Endothelial cell of umbilical vein (primary cell): ENCODE measurements at regions not wholly inside any gene's neighbourhood (a gene's known extent, or its start where the extent isn't known, plus 50 kb on each side); places are given as distances from the start of the nearest gene placed in this dataset.

Source experiments
- BruUV-seq: library from RNA; stranded (reverse); fragments of 400-500 nt; replicated peaks from 2 replicates; lab custom pipeline; 2021; lab: Mats Ljungman, UMichigan
- CTCF ChIA-PET: fragments of 300-600, 350-600 bp; sonication (Branson Sonifier 250); formaldehyde crosslinking; loops from one replicate; lab custom pipeline; 2021; ENCODE audit warnings: antibody characterized with exemption, inconsistent platforms; lab: Charles Lee
- POLR2A ChIA-PET: fragments of 300-600, 350-600 bp; sonication (Branson Sonifier 250); formaldehyde crosslinking; loops from one replicate; lab custom pipeline; 2021; ENCODE audit warnings: antibody characterized with exemption, inconsistent platforms; lab: Charles Lee
- DNase-seq: peaks from one replicate; pipeline ENCODE4 v3.0.0-alpha.2; 2011; ENCODE audit warnings: low read depth, low spot score
- FAIRE-seq: peaks from 2 replicates; lab custom pipeline; 2011; peaks lifted over from hg19 to GRCh38; lab: Jason Lieb, UNC
- H2AFZ ChIP-seq: 2 replicates; pipeline ENCODE4 v1.6.0; 2012; ENCODE audit warnings: low read depth, low read length, control low read depth, inconsistent platforms
- H3K27ac ChIP-seq: 2 replicates; pipeline ENCODE4 v1.5.1; 2011; ENCODE audit warnings: low read depth, mild to moderate bottlenecking, control low read depth, low read length, moderate library complexity; ENCODE audit not compliant: insufficient read depth
- H3K27me3 ChIP-seq, 2 experiments: 2 replicates each; pipeline versions ENCODE4 v1.6.0 to v1.6.1; 2011; ENCODE audit warnings: low read length in 2 of 2, mixed read lengths in 1 of 2; ENCODE audit not compliant: control insufficient read depth in 2 of 2, insufficient read depth in 2 of 2
- H3K36me3 ChIP-seq, 2 experiments: 2 replicates in 1 of 2; 3 replicates in 1 of 2; pipeline ENCODE4 v1.5.1; 2011; ENCODE audit warnings: low read length in 2 of 2, mild to moderate bottlenecking in 1 of 2, moderate library complexity in 1 of 2; ENCODE audit not compliant: control insufficient read depth in 2 of 2, insufficient read depth in 2 of 2; ENCODE audit errors: extremely low read depth in 1 of 2
- H3K4me1 ChIP-seq: 3 replicates; pipeline ENCODE4 v1.5.1; 2011; ENCODE audit warnings: mild to moderate bottlenecking, low read length; ENCODE audit not compliant: control insufficient read depth, insufficient read depth; ENCODE audit errors: extremely low read depth
- H3K4me2 ChIP-seq: 2 replicates; pipeline ENCODE4 v1.6.1; 2011; ENCODE audit warnings: low read length, control low read depth, mixed read lengths; ENCODE audit not compliant: insufficient read depth
- H3K4me3 ChIP-seq, 3 experiments: fragments of 200-600 bp in 1 of 3; sonication (generic), shearing (Covaris generic) in 1 of 3; replicated peaks in 1 of 3; 2 replicates each; pipeline ENCODE4 v1.5.1; 2011 to 2016; ENCODE audit warnings: control low read depth in 3 of 3, low read length in 3 of 3, mild to moderate bottlenecking in 2 of 3, inconsistent platforms in 1 of 3, low read depth in 1 of 3, moderate library complexity in 1 of 3; ENCODE audit not compliant: insufficient read depth in 1 of 3
- H3K79me2 ChIP-seq: 2 replicates; pipeline ENCODE4 v1.6.0; 2012; ENCODE audit warnings: low read length, inconsistent platforms; ENCODE audit not compliant: control insufficient read depth, insufficient read depth
- H3K9ac ChIP-seq: replicated peaks from 2 replicates; pipeline ENCODE3; 2011; ENCODE audit warnings: low read length, control low read depth; ENCODE audit not compliant: insufficient read depth; ENCODE audit errors: extremely low read depth
- H3K9me1 ChIP-seq: replicated peaks from 3 replicates; pipeline ENCODE4 v1.6.0; 2011; ENCODE audit warnings: mild to moderate bottlenecking, low read length; ENCODE audit not compliant: control insufficient read depth, insufficient read depth; ENCODE audit errors: extremely low read depth
- H3K9me3 ChIP-seq: replicated peaks from 2 replicates; pipeline ENCODE4 v1.5.1; 2012; ENCODE audit warnings: low read length, inconsistent platforms; ENCODE audit not compliant: control insufficient read depth, insufficient read depth
- H4K20me1 ChIP-seq: replicated peaks from 2 replicates; pipeline ENCODE3; 2011; ENCODE audit warnings: mild to moderate bottlenecking, low read length; ENCODE audit not compliant: control insufficient read depth, insufficient read depth; ENCODE audit errors: extremely low read depth
- CTCF ChIP-seq, 2 donors: IDR thresholded peaks; 1 replicate in 1 of 2; 2 replicates in 1 of 2; pipeline ENCODE4 v1.5.1; 2011; ENCODE audit warnings: low read length in 2 of 2, mild to moderate bottlenecking in 2 of 2, moderate library complexity in 2 of 2, control low read depth in 1 of 2, inconsistent platforms in 1 of 2, low read depth in 1 of 2; ENCODE audit not compliant: insufficient read depth in 1 of 2; ENCODE audit errors: extremely low read depth in 1 of 2
- EZH2 ChIP-seq: IDR thresholded peaks from 2 replicates; pipeline ENCODE4 v1.6.1; 2012; ENCODE audit warnings: borderline replicate concordance, low read depth, mild to moderate bottlenecking, moderate library complexity, low read length, inconsistent platforms; ENCODE audit not compliant: severe bottlenecking
- FOS ChIP-seq: IDR thresholded peaks from 2 replicates; pipeline ENCODE4 v1.6.1; 2011; ENCODE audit warnings: mild to moderate bottlenecking, low read length, moderate library complexity, borderline replicate concordance; ENCODE audit not compliant: insufficient read depth
- GATA2 ChIP-seq: IDR thresholded peaks from 2 replicates; pipeline ENCODE4 v1.7.0; 2011; ENCODE audit warnings: low read depth, mild to moderate bottlenecking, moderate library complexity, mixed read lengths, low read length; ENCODE audit not compliant: insufficient read length, insufficient read depth
- JUN ChIP-seq: IDR thresholded peaks from 2 replicates; pipeline ENCODE4 v1.6.1; 2011; ENCODE audit warnings: borderline replicate concordance, low read depth; ENCODE audit not compliant: insufficient read length, insufficient read depth
- MAX ChIP-seq: IDR thresholded peaks from 2 replicates; pipeline ENCODE4 v1.6.1; 2011; ENCODE audit not compliant: insufficient read depth, insufficient read length
- MYC ChIP-seq: IDR thresholded peaks from one replicate; pipeline ENCODE4 v1.6.1; 2011; ENCODE audit warnings: mild to moderate bottlenecking, low read depth, low read length
- POLR2A ChIP-seq: IDR thresholded peaks from 2 replicates; pipeline ENCODE4 v1.6.1; 2012; ENCODE audit warnings: low read depth, mild to moderate bottlenecking, control low read depth, low read length
- POLR2AphosphoS5 ChIP-seq: IDR thresholded peaks from 2 replicates; pipeline ENCODE4 v1.6.1; 2012; ENCODE audit warnings: low read depth, mild to moderate bottlenecking, control low read depth, low read length, moderate library complexity; ENCODE audit not compliant: insufficient read depth
- dilution Hi-C: fragments of 300-500 bp; cut with MboI; formaldehyde crosslinking; loops from one replicate; pipeline ENCODE4 v1.15.0; 2019; ENCODE audit warnings: low sequenced_read_pairs; ENCODE audit not compliant: extremely low pct_ligation_motif_present
- intact Hi-C: fragments of 100-400 bp; cut with micrococcal nuclease; formaldehyde crosslinking; loops from one replicate; pipeline ENCODE4 v1.10.0; 2022

- BruUV-seq, result no TSS peak
- ChIA-PET CTCF (interaction anchor here (1.3 kb wide), 1 partner anchor 13 kb away, joined by 3 read pairs; no protein-coding TSS in a partner anchor), POLR2A (no interaction called here)
- no peaks in the 10 kb centered on the region for H3K9me1 ChIP-seq
- no peak overlapping the region for H3K4me3 ChIP-seq
- H4K20me1 ChIP-seq, result no peaks in the 10 kb centered on the region
- H3K36me3 ChIP-seq, result no peaks in the 10 kb centered on the region
- no peak overlapping the region for H3K27ac ChIP-seq
- no peak overlapping the region for H2AFZ ChIP-seq
- H3K9ac ChIP-seq, result no peak overlapping the region
- H3K4me2 ChIP-seq, result no peak overlapping the region
- no peak for DNase-seq
- TF ChIP-seq EZH2 (no peak), POLR2A (no peak), GATA2 (no peak)
- no peaks in the 10 kb centered on the region for H3K4me1 ChIP-seq
- intact Hi-C loops (no loop called here), dilution Hi-C loops (no loop called here)
- peaks cover 0 to 2% of the 10 kb centered on the region in 2 experiments for H3K27me3 ChIP-seq
- no peak for FAIRE-seq
- H3K79me2 ChIP-seq, result no peaks in the 10 kb centered on the region
- no peaks in the 10 kb centered on the region for H3K9me3 ChIP-seq
These were observed 86.7 kb downstream of the EPDR1 start for GRCh38 chr7:38007096-38007495.

- no TSS peak for BruUV-seq
- Histone ChIP-seq H3K4me1 (no peaks in the 10 kb centered on the region), H4K20me1 (no peaks in the 10 kb centered on the region), H3K4me3 (no peak overlapping the region), H2AFZ (no peak overlapping the region), H3K9me1 (no peaks in the 10 kb centered on the region), H3K27ac (no peak overlapping the region), H3K36me3 (no peaks in the 10 kb centered on the region), H3K9ac (no peak overlapping the region), H3K9me3 (no peaks in the 10 kb centered on the region), H3K79me2 (no peaks in the 10 kb centered on the region), H3K4me2 (no peak overlapping the region), H3K27me3 (no peaks in the 10 kb centered on the region)
- intact Hi-C loops (no loop called here), dilution Hi-C loops (no loop called here)
- CTCF ChIA-PET, result no interaction called here
- FAIRE-seq (no peak), DNase-seq (no peak)
- no peak for TF ChIP-seq POLR2A
- TF ChIP-seq MYC, result no peak
- TF ChIP-seq POLR2AphosphoS5, result no peak
- no peak for TF ChIP-seq CTCF (IDR thresholded peaks at IDR 0.05; ENCODE audit: extremely low read depth in 1 of 2, insufficient read depth in 1 of 2, low read depth in 1 of 2, low read length in 2 of 2)
- TF ChIP-seq EZH2, result no peak
- no peak for TF ChIP-seq JUN
- no peak for TF ChIP-seq FOS
- no peak for TF ChIP-seq GATA2
- no peak for TF ChIP-seq MAX
- POLR2A ChIA-PET, result no interaction called here
These were observed 92.8 kb downstream of the EPDR1 start for GRCh38 chr7:38013246-38013645.
